Immature natural killer cell (primary cell): ENCODE measurements at regions not wholly inside any gene's neighbourhood (a gene's known extent, or its start where the extent isn't known, plus 50 kb on each side); places are given as distances from the start of the nearest gene placed in this dataset.

ENCODE experiments used
- DNase-seq, 3 donors: peaks; one replicate each; pipeline ENCODE4 v3.0.0; 2022; ENCODE audit warnings: mixed read lengths in 1 of 3
- H3K27ac Mint-ChIP-seq, 6 donors: one replicate each; pipeline ENCODE4 v1.8.0; 2020; ENCODE audit warnings: mixed read lengths in 6 of 6, mild to moderate bottlenecking in 5 of 6, inconsistent platforms in 4 of 6, moderate library complexity in 3 of 6
- H3K27me3 Mint-ChIP-seq, 3 donors: one replicate each; pipeline ENCODE4 v1.8.0; 2020 to 2021; ENCODE audit warnings: low read depth in 3 of 3, mild to moderate bottlenecking in 3 of 3, mixed read lengths in 3 of 3, moderate library complexity in 3 of 3, inconsistent platforms in 1 of 3
- H3K36me3 Mint-ChIP-seq, 3 donors: one replicate each; pipeline ENCODE4 v1.8.0; 2020; ENCODE audit warnings: mixed read lengths in 3 of 3, inconsistent platforms in 2 of 3, mild to moderate bottlenecking in 2 of 3
- H3K4me1 Mint-ChIP-seq, 2 donors: one replicate each; pipeline ENCODE4 v1.8.0; 2020; ENCODE audit warnings: inconsistent platforms in 2 of 2, mild to moderate bottlenecking in 2 of 2, mixed read lengths in 2 of 2, moderate library complexity in 1 of 2
- H3K4me3 Mint-ChIP-seq, 5 donors: one replicate each; pipeline ENCODE4 v1.8.0; 2020; ENCODE audit warnings: mild to moderate bottlenecking in 5 of 5, mixed read lengths in 5 of 5, inconsistent platforms in 3 of 5, moderate library complexity in 3 of 5
- H3K9me3 Mint-ChIP-seq, 6 donors: one replicate each; pipeline ENCODE4 v1.8.0; 2020; ENCODE audit warnings: mild to moderate bottlenecking in 6 of 6, mixed read lengths in 6 of 6, inconsistent platforms in 4 of 6, moderate library complexity in 3 of 6

GRCh38 chr6:95521181-95521580 lies 56.2 kb upstream of the MANEA start:
- no peaks in the 10 kb centered on the region for H3K4me1 Mint-ChIP-seq
- no peaks in the 10 kb centered on the region for H3K36me3 Mint-ChIP-seq
- H3K27me3 Mint-ChIP-seq = peaks cover 0 to 7% (median 0%) of the 10 kb centered on the region in 3 donors
- no peak overlapping the region for H3K4me3 Mint-ChIP-seq
- H3K27ac Mint-ChIP-seq = no peak overlapping the region
- DNase-seq = no peak
- peaks cover 0 to 5% (median 2%) of the 10 kb centered on the region in 6 donors for H3K9me3 Mint-ChIP-seq
